Neural cell (in vitro differentiated cells): ENCODE measurements at regions not wholly inside any gene's neighbourhood (a gene's known extent, or its start where the extent isn't known, plus 50 kb on each side); places are given as distances from the start of the nearest gene placed in this dataset.

Source experiments
- H2AFZ ChIP-seq: fragments of 200-600, 300-800 bp; sonication (generic), shearing (Covaris generic); 2 replicates; pipeline ENCODE4 v1.6.0; 2014; ENCODE audit warnings: low read depth, mild to moderate bottlenecking, antibody characterized with exemption, low read length, moderate library complexity
- H3F3A ChIP-seq: fragments of 200-600 bp; shearing (Covaris generic); 2 replicates; pipeline ENCODE4 v1.6.1; 2016; ENCODE audit warnings: mild to moderate bottlenecking, moderate library complexity, mixed read lengths, antibody characterized with exemption, low read length; ENCODE audit not compliant: insufficient read depth, poor library complexity, severe bottlenecking
- H3K27ac ChIP-seq: fragments of 200-600, 300-800 bp; sonication (generic), shearing (Covaris generic); 2 replicates; pipeline ENCODE4 v1.5.1; 2014; ENCODE audit warnings: mild to moderate bottlenecking, low read length, moderate library complexity
- H3K27me3 ChIP-seq: fragments of 300-800, 200-600 bp; sonication (generic), shearing (Covaris generic); 2 replicates; pipeline ENCODE4 v1.6.0; 2014; ENCODE audit warnings: mild to moderate bottlenecking, low read depth, low read length, moderate library complexity; ENCODE audit not compliant: insufficient read depth
- H3K36me3 ChIP-seq: fragments of 300-800, 200-600 bp; sonication (generic), shearing (Covaris generic); 2 replicates; pipeline ENCODE4 v1.5.1; 2014; ENCODE audit warnings: mild to moderate bottlenecking, antibody characterized with exemption, low read length, moderate library complexity; ENCODE audit not compliant: insufficient read depth
- H3K4me2 ChIP-seq: fragments of 300-800, 200-600 bp; sonication (generic), shearing (Covaris generic); 2 replicates; pipeline ENCODE4 v1.6.0; 2014; ENCODE audit warnings: mild to moderate bottlenecking, low read length
- H3K4me3 ChIP-seq: fragments of 300-800, 200-600 bp; sonication (generic), shearing (Covaris generic); 2 replicates; pipeline ENCODE4 v1.5.1; 2014; ENCODE audit warnings: mild to moderate bottlenecking, low read length, moderate library complexity
- H3K79me2 ChIP-seq: fragments of 200-600 bp; shearing (Covaris generic); replicated peaks from 2 replicates; pipeline ENCODE4 v1.6.0; 2014; ENCODE audit warnings: mild to moderate bottlenecking, low read length, moderate library complexity; ENCODE audit not compliant: insufficient read depth
- H3K9ac ChIP-seq: fragments of 300-800, 200-600 bp; sonication (generic), shearing (Covaris generic); 2 replicates; pipeline ENCODE4 v1.6.1; 2016; ENCODE audit warnings: mild to moderate bottlenecking, low read length, mixed read lengths
- H3K9me2 ChIP-seq: fragments of 200-600 bp; shearing (Covaris generic); 2 replicates; pipeline ENCODE4 v1.6.1; 2016; ENCODE audit warnings: mild to moderate bottlenecking, low read length, mixed read lengths; ENCODE audit not compliant: insufficient read depth
- H3K9me3 ChIP-seq: fragments of 200-600, 300-800 bp; sonication (generic), shearing (Covaris generic); 2 replicates; pipeline ENCODE4 v1.6.1; 2016; ENCODE audit warnings: mild to moderate bottlenecking, mixed run types, low read length, moderate library complexity, mixed read lengths
- H4K20me1 ChIP-seq: fragments of 200-600 bp; shearing (Covaris generic); 2 replicates; pipeline ENCODE4 v1.6.1; 2016; ENCODE audit warnings: mild to moderate bottlenecking, mixed run types; ENCODE audit not compliant: insufficient read depth
- CTCF ChIP-seq: fragments of 450-650 bp; IDR thresholded peaks from 2 replicates; pipeline ENCODE4 v1.5.1; 2014; ENCODE audit warnings: antibody characterized with exemption, mild to moderate bottlenecking, moderate library complexity; ENCODE audit not compliant: poor library complexity, severe bottlenecking
- EP300 ChIP-seq: fragments of 450-650 bp; conservative IDR thresholded peaks from 2 replicates; pipeline ENCODE4 v1.6.1; 2014; ENCODE audit warnings: antibody characterized with exemption, mild to moderate bottlenecking, moderate library complexity; ENCODE audit not compliant: poor library complexity, severe bottlenecking
- EZH2 ChIP-seq: fragments of 200-600, 300-800 bp; shearing (Covaris generic), sonication (generic); IDR thresholded peaks from 2 replicates; pipeline ENCODE4 v1.6.1; 2014; ENCODE audit warnings: antibody characterized with exemption, low read length, borderline replicate concordance, mild to moderate bottlenecking; ENCODE audit not compliant: insufficient read depth, poor library complexity, severe bottlenecking
- MXI1 ChIP-seq: fragments of 450-650 bp; conservative IDR thresholded peaks from 2 replicates; pipeline ENCODE4 v1.6.1; 2014; ENCODE audit warnings: antibody characterized with exemption, mild to moderate bottlenecking; ENCODE audit not compliant: poor library complexity, severe bottlenecking
- POLR2AphosphoS5 ChIP-seq: IDR thresholded peaks from 2 replicates; pipeline ENCODE4 v1.6.1; 2012
- RAD21 ChIP-seq: fragments of 450-650 bp; conservative IDR thresholded peaks from 2 replicates; pipeline ENCODE4 v1.6.1; 2014; ENCODE audit warnings: antibody characterized with exemption, mild to moderate bottlenecking, moderate library complexity
- REST ChIP-seq: IDR thresholded peaks from 2 replicates; pipeline ENCODE4 v1.6.1; 2012; ENCODE audit warnings: borderline replicate concordance
- TAF1 ChIP-seq: IDR thresholded peaks from 2 replicates; pipeline ENCODE4 v1.6.1; 2012; ENCODE audit warnings: low read depth

- H3K79me2 ChIP-seq: no peaks in the 10 kb centered on the region
- no peaks in the 10 kb centered on the region for H3K9me3 ChIP-seq
- H3K27me3 ChIP-seq: no peaks in the 10 kb centered on the region
- no peaks in the 10 kb centered on the region for H3K36me3 ChIP-seq
- H3K27ac ChIP-seq: no peak overlapping the region
- H2AFZ ChIP-seq: no peak overlapping the region
- H3K9me2 ChIP-seq: no peaks in the 10 kb centered on the region
- no peak overlapping the region for H3K4me3 ChIP-seq
- TF ChIP-seq RAD21 (no peak), EP300 (no peak), EZH2 (no peak), REST (no peak), CTCF (no peak)
- no peak overlapping the region for H3K4me2 ChIP-seq
- H3F3A ChIP-seq: no peaks in the 10 kb centered on the region
- no peaks in the 10 kb centered on the region for H4K20me1 ChIP-seq
- no peak overlapping the region for H3K9ac ChIP-seq
Observed at GRCh38 chr2:117217145-117217544, 597.3 kb upstream of the DDX18 start.

GRCh38 chr2:117222809-117223208 lies 591.7 kb upstream of the DDX18 start:
- H3K27ac ChIP-seq: no peak overlapping the region
- no peaks in the 10 kb centered on the region for H3K36me3 ChIP-seq
- no peak overlapping the region for H2AFZ ChIP-seq
- no peaks in the 10 kb centered on the region for H4K20me1 ChIP-seq
- no peaks in the 10 kb centered on the region for H3K9me3 ChIP-seq
- no peaks in the 10 kb centered on the region for H3K27me3 ChIP-seq
- no peaks in the 10 kb centered on the region for H3F3A ChIP-seq
- H3K4me2 ChIP-seq: no peak overlapping the region
- H3K9me2 ChIP-seq: no peaks in the 10 kb centered on the region
- H3K9ac ChIP-seq: no peak overlapping the region
- H3K79me2 ChIP-seq: no peaks in the 10 kb centered on the region
- no peak for TF ChIP-seq RAD21
- no peak for TF ChIP-seq MXI1
- peak; percentile 25 for TF ChIP-seq EP300
- TF ChIP-seq POLR2AphosphoS5: no peak
- H3K4me3 ChIP-seq: no peak overlapping the region

GRCh38 chr2:117232305-117232704 lies 582.2 kb upstream of the DDX18 start:
- no peaks in the 10 kb centered on the region for H3K27me3 ChIP-seq
- no peak overlapping the region for H3K27ac ChIP-seq
- no peaks in the 10 kb centered on the region for H3K9me2 ChIP-seq
- no peaks in the 10 kb centered on the region for H3K36me3 ChIP-seq
- no peaks in the 10 kb centered on the region for H3F3A ChIP-seq
- H3K9ac ChIP-seq: no peak overlapping the region
- H3K4me2 ChIP-seq: no peak overlapping the region
- H3K79me2 ChIP-seq: no peaks in the 10 kb centered on the region
- no peak overlapping the region for H3K4me3 ChIP-seq
- no peaks in the 10 kb centered on the region for H4K20me1 ChIP-seq
- no peaks in the 10 kb centered on the region for H3K9me3 ChIP-seq
- no peak overlapping the region for H2AFZ ChIP-seq
- TF ChIP-seq EZH2: no peak
- no peak for TF ChIP-seq MXI1
- TF ChIP-seq POLR2AphosphoS5: no peak
- TF ChIP-seq REST: no peak
- TF ChIP-seq RAD21: no peak
- no peak for TF ChIP-seq TAF1
